GM12878 (cell line): ENCODE measurements at regions not wholly inside any gene's neighbourhood (a gene's known extent, or its start where the extent isn't known, plus 50 kb on each side); places are given as distances from the start of the nearest gene placed in this dataset.

ENCODE experiments used
- ATAC-seq: fragments of 200-7000 bp; cut with Tn5 transposase; 3 replicates; pipeline ENCODE4 v1.9.1; 2020; ENCODE audit warnings: mild to moderate bottlenecking, moderate library complexity
- BruUV-seq: library from RNA; stranded (reverse); fragments of 400-500 nt; replicated peaks from 2 replicates; lab custom pipeline; 2021; lab: Mats Ljungman, UMichigan
- CTCF ChIA-PET: fragments of 300-600 bp; sonication (Branson Sonifier 250); formaldehyde crosslinking; extraction: SDS; loops from one replicate; lab custom pipeline; 2021; ENCODE audit warnings: inconsistent platforms; lab: Yijun Ruan, JAX
- POLR2A ChIA-PET: fragments of 350-600 bp; formaldehyde crosslinking; extraction: SDS; loops from one replicate; lab custom pipeline; 2021; ENCODE audit warnings: inconsistent platforms; lab: Charles Lee
- RAD21 ChIA-PET: fragments of 300-600 bp; sonication (Branson Sonifier 250); formaldehyde crosslinking; loops from one replicate; lab custom pipeline; 2023; ENCODE audit warnings: antibody characterized with exemption; ENCODE audit not compliant: unreplicated experiment; lab: Charles Lee
- SMC1A ChIA-PET: fragments of 300-600 bp; sonication (Branson Sonifier 250); formaldehyde crosslinking; loops from one replicate; lab custom pipeline; 2023; ENCODE audit not compliant: unreplicated experiment, uncharacterized antibody; lab: Charles Lee
- DNase-seq: peaks from one replicate; pipeline ENCODE4 v3.0.0-alpha.2; 2011; ENCODE audit warnings: low read depth, low spot score
- FAIRE-seq: peaks from 3 replicates; lab custom pipeline; 2011; peaks lifted over from hg19 to GRCh38; lab: Jason Lieb, UNC
- H2AFZ ChIP-seq: 2 replicates; pipeline ENCODE4 v1.6.0; 2011; ENCODE audit warnings: low read depth, low read length, control low read depth; ENCODE audit not compliant: control insufficient read depth
- H3K27ac ChIP-seq: 2 replicates; pipeline ENCODE4 v1.5.1; 2011; ENCODE audit warnings: control low read depth; ENCODE audit not compliant: control insufficient read depth, insufficient read depth
- H3K27me3 ChIP-seq, 2 experiments: replicated peaks in 1 of 2; 2 replicates each; pipeline versions ENCODE4 v1.6.0 to v1.6.1; 2011; ENCODE audit warnings: low read length in 1 of 2; ENCODE audit not compliant: control insufficient read depth in 2 of 2, insufficient read depth in 2 of 2
- H3K36me3 ChIP-seq, 2 experiments: 2 replicates each; pipeline ENCODE4 v1.5.1; 2011; ENCODE audit warnings: low read length in 1 of 2; ENCODE audit not compliant: control insufficient read depth in 2 of 2, insufficient read depth in 2 of 2
- H3K4me1 ChIP-seq: 2 replicates; pipeline ENCODE4 v1.6.1; 2011; ENCODE audit warnings: mild to moderate bottlenecking, low read length, moderate library complexity, mixed read lengths; ENCODE audit not compliant: control insufficient read depth, insufficient read depth
- H3K4me2 ChIP-seq: 2 replicates; pipeline ENCODE4 v1.6.0; 2011; ENCODE audit warnings: control low read depth; ENCODE audit not compliant: control insufficient read depth, insufficient read depth
- H3K4me3 ChIP-seq: fragments of 200-600 bp; sonication (generic); 2 replicates; pipeline ENCODE4 v1.5.1; 2016
- H3K79me2 ChIP-seq: 2 replicates; pipeline ENCODE4 v1.6.0; 2011; ENCODE audit warnings: low read length; ENCODE audit not compliant: control insufficient read depth, insufficient read depth
- H3K9ac ChIP-seq: 2 replicates; pipeline ENCODE4 v1.8.0; 2011; ENCODE audit warnings: low read length, control low read depth, mixed read lengths; ENCODE audit not compliant: control insufficient read depth, insufficient read depth
- H3K9me3 ChIP-seq: replicated peaks from 3 replicates; pipeline ENCODE4 v1.5.1; 2011; ENCODE audit warnings: mild to moderate bottlenecking, low read length; ENCODE audit not compliant: control insufficient read depth, insufficient read depth
- H4K20me1 ChIP-seq: 2 replicates; pipeline ENCODE4 v1.6.0; 2011; ENCODE audit not compliant: control insufficient read depth, insufficient read depth
- CHD4 ChIP-seq: fragments of 200-600 bp; sonication (generic); IDR thresholded peaks from 2 replicates; pipeline ENCODE4 v1.6.1; 2016; ENCODE audit warnings: mild to moderate bottlenecking
- KDM1A ChIP-seq: fragments of 200-600 bp; sonication (generic); IDR thresholded peaks from 2 replicates; pipeline ENCODE4 v1.6.1; 2016; ENCODE audit warnings: borderline replicate concordance
- MEF2A ChIP-seq: IDR thresholded peaks from 2 replicates; pipeline ENCODE4 v1.6.1; 2011; ENCODE audit warnings: low read depth, mild to moderate bottlenecking, low read length, moderate library complexity; ENCODE audit not compliant: insufficient read depth
- NFIC ChIP-seq: IDR thresholded peaks from 2 replicates; pipeline ENCODE4 v1.6.1; 2012; ENCODE audit warnings: low read depth, mild to moderate bottlenecking, inconsistent platforms, low read length, moderate library complexity
- NFYA ChIP-seq: IDR thresholded peaks from 2 replicates; pipeline ENCODE4 v1.6.1; 2011; ENCODE audit warnings: low read depth, mild to moderate bottlenecking, low read length, improper control_type of control experiment, borderline replicate concordance
- PML ChIP-seq: IDR thresholded peaks from 2 replicates; pipeline ENCODE4 v1.6.1; 2012; ENCODE audit warnings: low read length, inconsistent platforms
- RAD21 ChIP-seq: IDR thresholded peaks from 2 replicates; pipeline ENCODE4 v1.6.1; 2011; ENCODE audit warnings: mild to moderate bottlenecking, low read depth, low read length, moderate library complexity; ENCODE audit not compliant: insufficient read depth
- RFX5 ChIP-seq: IDR thresholded peaks from 2 replicates; pipeline ENCODE4 v1.6.1; 2011; ENCODE audit warnings: low read depth, low read length, improper control_type of control experiment
- RUNX3 ChIP-seq: IDR thresholded peaks from 2 replicates; pipeline ENCODE4 v1.6.1; 2012; ENCODE audit warnings: low read length, inconsistent platforms
- SMARCA5 ChIP-seq: fragments of 450-650 bp; IDR thresholded peaks from 2 replicates; pipeline ENCODE4 v1.6.1; 2017; ENCODE audit warnings: mild to moderate bottlenecking
- SMC3 ChIP-seq: IDR thresholded peaks from 2 replicates; pipeline ENCODE4 v1.6.1; 2011; ENCODE audit warnings: low read length, improper control_type of control experiment, borderline replicate concordance
- SREBF1 ChIP-seq: IDR thresholded peaks from 2 replicates; pipeline ENCODE4 v1.6.1; 2012; ENCODE audit warnings: mild to moderate bottlenecking, low read length
- SRF ChIP-seq, 2 experiments: IDR thresholded peaks; 2 replicates each; pipeline ENCODE4 v1.6.1; 2011; ENCODE audit warnings: low read depth in 2 of 2, low read length in 2 of 2, mild to moderate bottlenecking in 1 of 2, moderate library complexity in 1 of 2
- STAT3 ChIP-seq: IDR thresholded peaks from 2 replicates; pipeline ENCODE4 v1.6.1; 2011; ENCODE audit warnings: low read depth, low read length, improper control_type of control experiment
- ZNF687 ChIP-seq: fragments of 450-650 bp; IDR thresholded peaks from 2 replicates; pipeline ENCODE4 v1.6.1; 2017; ENCODE audit warnings: mild to moderate bottlenecking, moderate library complexity
- ZSCAN29 ChIP-seq: fragments of 450-650 bp; IDR thresholded peaks from 2 replicates; pipeline ENCODE4 v1.6.1; 2017; ENCODE audit warnings: mild to moderate bottlenecking, moderate library complexity
- in situ Hi-C: fragments of 300-500 bp; cut with MboI; formaldehyde crosslinking; loops from 9 replicates; pipeline ENCODE4 v1.14.3; 2018; ENCODE audit warnings: mixed read lengths
- intact Hi-C: fragments of 100-400 bp; cut with micrococcal nuclease; formaldehyde crosslinking; loops from one replicate; pipeline ENCODE4 v1.14.2; 2022; ENCODE audit not compliant: unreplicated experiment
- TF ChIP-seq, protein P1 (sequence below): IDR thresholded peaks from 2 replicates; pipeline ENCODE4 v1.6.1; 2012; ENCODE audit warnings: mild to moderate bottlenecking, low read depth, low read length
- TF ChIP-seq, protein P2 (sequence below): IDR thresholded peaks from 2 replicates; pipeline ENCODE4 v1.6.1; 2012; ENCODE audit warnings: low read depth, low read length, improper control_type of control experiment

GRCh38 chr2:208698114-208698513 is 291.5 kb downstream of the PTH2R start:
- in situ Hi-C loops = no loop called here

More at GRCh38 chr2:208698114-208698513, 291.5 kb downstream of the PTH2R start:
- Histone ChIP-seq H3K4me2 (no peak overlapping the region), H3K4me1 (no peaks in the 10 kb centered on the region), H3K9me3 (no peaks in the 10 kb centered on the region), H3K79me2 (no peaks in the 10 kb centered on the region), H3K27ac (no peak overlapping the region), H3K4me3 (no peak overlapping the region), H4K20me1 (no peaks in the 10 kb centered on the region), H3K9ac (no peak overlapping the region), H2AFZ (no peak overlapping the region), H3K36me3 (no peaks in the 10 kb centered on the region), H3K27me3 (no peaks in the 10 kb centered on the region)
- CTCF ChIA-PET = interaction anchor here (0.9 to 1.2 kb wide), 2 partner anchors 11 to 16 kb away, joined by 3 read pairs; no protein-coding TSS in a partner anchor
- SMC1A ChIA-PET = interaction anchor here (0.7 kb wide), 1 partner anchor 14 kb away, joined by 3 read pairs; no protein-coding TSS in a partner anchor
- intact Hi-C loops = no loop called here
- RAD21 ChIA-PET = no interaction called here
- POLR2A ChIA-PET = no interaction called here
- TF ChIP-seq NFYA = no peak
- no peak for TF ChIP-seq MEF2A
- TF ChIP-seq STAT3 = no peak
- no peak for TF ChIP-seq ZSCAN29
- no peak for TF ChIP-seq RUNX3
- no peak for TF ChIP-seq PML
- TF ChIP-seq NFIC = no peak
- TF ChIP-seq, protein P1, sequence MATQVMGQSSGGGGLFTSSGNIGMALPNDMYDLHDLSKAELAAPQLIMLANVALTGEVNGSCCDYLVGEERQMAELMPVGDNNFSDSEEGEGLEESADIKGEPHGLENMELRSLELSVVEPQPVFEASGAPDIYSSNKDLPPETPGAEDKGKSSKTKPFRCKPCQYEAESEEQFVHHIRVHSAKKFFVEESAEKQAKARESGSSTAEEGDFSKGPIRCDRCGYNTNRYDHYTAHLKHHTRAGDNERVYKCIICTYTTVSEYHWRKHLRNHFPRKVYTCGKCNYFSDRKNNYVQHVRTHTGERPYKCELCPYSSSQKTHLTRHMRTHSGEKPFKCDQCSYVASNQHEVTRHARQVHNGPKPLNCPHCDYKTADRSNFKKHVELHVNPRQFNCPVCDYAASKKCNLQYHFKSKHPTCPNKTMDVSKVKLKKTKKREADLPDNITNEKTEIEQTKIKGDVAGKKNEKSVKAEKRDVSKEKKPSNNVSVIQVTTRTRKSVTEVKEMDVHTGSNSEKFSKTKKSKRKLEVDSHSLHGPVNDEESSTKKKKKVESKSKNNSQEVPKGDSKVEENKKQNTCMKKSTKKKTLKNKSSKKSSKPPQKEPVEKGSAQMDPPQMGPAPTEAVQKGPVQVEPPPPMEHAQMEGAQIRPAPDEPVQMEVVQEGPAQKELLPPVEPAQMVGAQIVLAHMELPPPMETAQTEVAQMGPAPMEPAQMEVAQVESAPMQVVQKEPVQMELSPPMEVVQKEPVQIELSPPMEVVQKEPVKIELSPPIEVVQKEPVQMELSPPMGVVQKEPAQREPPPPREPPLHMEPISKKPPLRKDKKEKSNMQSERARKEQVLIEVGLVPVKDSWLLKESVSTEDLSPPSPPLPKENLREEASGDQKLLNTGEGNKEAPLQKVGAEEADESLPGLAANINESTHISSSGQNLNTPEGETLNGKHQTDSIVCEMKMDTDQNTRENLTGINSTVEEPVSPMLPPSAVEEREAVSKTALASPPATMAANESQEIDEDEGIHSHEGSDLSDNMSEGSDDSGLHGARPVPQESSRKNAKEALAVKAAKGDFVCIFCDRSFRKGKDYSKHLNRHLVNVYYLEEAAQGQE = no peak
- TF ChIP-seq SMC3 = no peak
- TF ChIP-seq, protein P2, sequence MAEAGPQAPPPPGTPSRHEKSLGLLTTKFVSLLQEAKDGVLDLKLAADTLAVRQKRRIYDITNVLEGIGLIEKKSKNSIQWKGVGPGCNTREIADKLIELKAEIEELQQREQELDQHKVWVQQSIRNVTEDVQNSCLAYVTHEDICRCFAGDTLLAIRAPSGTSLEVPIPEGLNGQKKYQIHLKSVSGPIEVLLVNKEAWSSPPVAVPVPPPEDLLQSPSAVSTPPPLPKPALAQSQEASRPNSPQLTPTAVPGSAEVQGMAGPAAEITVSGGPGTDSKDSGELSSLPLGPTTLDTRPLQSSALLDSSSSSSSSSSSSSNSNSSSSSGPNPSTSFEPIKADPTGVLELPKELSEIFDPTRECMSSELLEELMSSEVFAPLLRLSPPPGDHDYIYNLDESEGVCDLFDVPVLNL = no peak
- no peak for TF ChIP-seq ZNF687
- TF ChIP-seq KDM1A = no peak
- TF ChIP-seq SREBF1 = no peak
- TF ChIP-seq SMARCA5 = no peak
- no peak for TF ChIP-seq CHD4
- TF ChIP-seq RFX5 = no peak
- no peak for TF ChIP-seq RAD21
- TF ChIP-seq SRF (IDR thresholded peaks at IDR 0.05; ENCODE audit: low read depth in 2 of 2, low read length in 2 of 2) = no peak
- no peak for ATAC-seq
- BruUV-seq = no TSS peak
- no peak for DNase-seq
- no peak for FAIRE-seq
